HEK293 (cell line): ENCODE measurements at regions not wholly inside any gene's neighbourhood (a gene's known extent, or its start where the extent isn't known, plus 50 kb on each side); places are given as distances from the start of the nearest gene placed in this dataset.

Experiments
- CTCF ChIA-PET: fragments of 350-600 bp; formaldehyde crosslinking; extraction: SDS; loops from one replicate; lab custom pipeline; 2021; ENCODE audit warnings: antibody characterized with exemption; lab: Yijun Ruan, JAX
- POLR2A ChIA-PET: fragments of 300-600 bp; formaldehyde crosslinking; extraction: SDS; loops from one replicate; lab custom pipeline; 2020; ENCODE audit warnings: antibody characterized with exemption, inconsistent platforms; lab: Yijun Ruan, JAX
- H3K27ac ChIP-seq: fragments of 200-500 bp; sonication (Bioruptor generic); 2 replicates; pipeline ENCODE4 v1.5.1; 2014; ENCODE audit warnings: low read depth, low read length, control low read depth, inconsistent platforms; ENCODE audit errors: extremely low read depth
- H3K36me3 ChIP-seq, 2 experiments: fragments of 200-500 bp in 1 of 2; sonication (Bioruptor generic) in 1 of 2; 1 replicate in 1 of 2; 2 replicates in 1 of 2; pipeline ENCODE4 v1.5.1; 2014 to 2017; ENCODE audit warnings: inconsistent platforms in 2 of 2, low read length in 2 of 2; ENCODE audit not compliant: control insufficient read depth in 2 of 2, insufficient read depth in 1 of 2
- H3K4me1 ChIP-seq: fragments of 200-500 bp; sonication (Bioruptor generic); 2 replicates; pipeline ENCODE4 v1.5.1; 2014; ENCODE audit warnings: mild to moderate bottlenecking, low read length, inconsistent platforms; ENCODE audit not compliant: control insufficient read depth, insufficient read depth
- H3K4me3 ChIP-seq: 2 replicates; pipeline ENCODE4 v1.5.1; 2011; ENCODE audit warnings: low read depth, mild to moderate bottlenecking, control low read depth, low read length, moderate library complexity
- H3K9me3 ChIP-seq: fragments of 200-500 bp; sonication (Bioruptor generic); 2 replicates; pipeline ENCODE4 v1.5.1; 2014; ENCODE audit warnings: low read depth, low read length, inconsistent platforms; ENCODE audit not compliant: control insufficient read depth, insufficient read depth
- ELK4 ChIP-seq: IDR thresholded peaks from 2 replicates; pipeline ENCODE4 v1.6.1; 2011; ENCODE audit warnings: mild to moderate bottlenecking, low read depth, low read length, borderline replicate concordance
- IKZF3 ChIP-seq: fragments of 450-650 bp; IDR thresholded peaks from 2 replicates; pipeline ENCODE4 v1.5.0; 2018; ENCODE audit warnings: missing biosample characterization, mild to moderate bottlenecking, missing genetic modification characterization, moderate library complexity
- YY1 ChIP-seq: fragments of 450-650 bp; formaldehyde crosslinking; IDR thresholded peaks from 2 replicates; pipeline ENCODE4 v1.5.1; 2018; ENCODE audit warnings: missing biosample characterization, missing genetic modification characterization
- ZBTB26 ChIP-seq: fragments of 450-650 bp; formaldehyde crosslinking; optimal IDR thresholded peaks from 2 replicates; pipeline ENCODE3; 2016; ENCODE audit warnings: missing biosample characterization, mild to moderate bottlenecking, missing genetic modification characterization
- ZBTB7A ChIP-seq: fragments of 450-650 bp; formaldehyde crosslinking; IDR thresholded peaks from 2 replicates; pipeline ENCODE4 v1.5.1; 2016; ENCODE audit warnings: low read depth, missing biosample characterization, missing genetic modification characterization
- ZNF132 ChIP-seq: fragments of 450-650 bp; formaldehyde crosslinking; IDR thresholded peaks from 2 replicates; pipeline ENCODE4 v1.5.1; 2017; ENCODE audit warnings: missing biosample characterization, missing genetic modification characterization, borderline replicate concordance
- ZNF138 ChIP-seq: fragments of 450-650 bp; formaldehyde crosslinking; IDR thresholded peaks from 2 replicates; pipeline ENCODE4 v1.5.1; 2016; ENCODE audit warnings: missing biosample characterization, missing genetic modification characterization, borderline replicate concordance
- ZNF184 ChIP-seq: fragments of 450-650 bp; IDR thresholded peaks from 2 replicates; pipeline ENCODE4 v1.5.1; 2018; ENCODE audit warnings: missing biosample characterization, mild to moderate bottlenecking, missing genetic modification characterization
- ZNF248 ChIP-seq: fragments of 450-650 bp; formaldehyde crosslinking; IDR thresholded peaks from 2 replicates; pipeline ENCODE4 v1.5.1; 2017; ENCODE audit warnings: missing biosample characterization, missing genetic modification characterization
- ZNF266 ChIP-seq: fragments of 450-650 bp; formaldehyde crosslinking; IDR thresholded peaks from 2 replicates; pipeline ENCODE4 v1.5.1; 2016; ENCODE audit warnings: missing biosample characterization, missing genetic modification characterization, low read depth
- ZNF292 ChIP-seq: fragments of 450-650 bp; formaldehyde crosslinking; IDR thresholded peaks from 2 replicates; pipeline ENCODE4 v1.5.1; 2016; ENCODE audit warnings: low read depth, missing biosample characterization, missing genetic modification characterization, borderline replicate concordance
- ZNF302 ChIP-seq: fragments of 450-650 bp; formaldehyde crosslinking; IDR thresholded peaks from 2 replicates; pipeline ENCODE4 v1.5.1; 2016; ENCODE audit warnings: missing biosample characterization, missing genetic modification characterization, low read depth
- ZNF473 ChIP-seq: fragments of 450-650 bp; formaldehyde crosslinking; IDR thresholded peaks from 2 replicates; pipeline ENCODE4 v1.5.1; 2017; ENCODE audit warnings: missing biosample characterization, missing genetic modification characterization
- ZNF530 ChIP-seq: fragments of 450-650 bp; formaldehyde crosslinking; IDR thresholded peaks from 2 replicates; pipeline ENCODE4 v1.5.1; 2016; ENCODE audit warnings: low read depth, missing biosample characterization, missing genetic modification characterization
- ZNF692 ChIP-seq: fragments of 450-650 bp; formaldehyde crosslinking; IDR thresholded peaks from 2 replicates; pipeline ENCODE4 v1.5.1; 2016; ENCODE audit warnings: missing biosample characterization, missing genetic modification characterization
- ZNF707 ChIP-seq: fragments of 450-650 bp; formaldehyde crosslinking; IDR thresholded peaks from 2 replicates; pipeline ENCODE4 v1.5.1; 2016; ENCODE audit warnings: missing biosample characterization, missing genetic modification characterization
- ZNF747 ChIP-seq: fragments of 450-650 bp; formaldehyde crosslinking; IDR thresholded peaks from 2 replicates; pipeline ENCODE4 v1.5.1; 2016; ENCODE audit warnings: missing biosample characterization, missing genetic modification characterization
- ZNF768 ChIP-seq: fragments of 450-650 bp; formaldehyde crosslinking; IDR thresholded peaks from 2 replicates; pipeline ENCODE4 v1.5.1; 2018; ENCODE audit warnings: missing biosample characterization, mild to moderate bottlenecking, missing genetic modification characterization
- ZNF785 ChIP-seq: fragments of 450-650 bp; formaldehyde crosslinking; IDR thresholded peaks from 2 replicates; pipeline ENCODE4 v1.5.1; 2016; ENCODE audit warnings: missing biosample characterization, missing genetic modification characterization
- ZSCAN5A ChIP-seq: fragments of 450-650 bp; formaldehyde crosslinking; IDR thresholded peaks from 2 replicates; pipeline ENCODE4 v1.5.1; 2016; ENCODE audit warnings: missing biosample characterization, missing genetic modification characterization
- ZXDB ChIP-seq: fragments of 450-650 bp; formaldehyde crosslinking; IDR thresholded peaks from 2 replicates; pipeline ENCODE4 v1.5.1; 2016; ENCODE audit warnings: missing biosample characterization, missing genetic modification characterization

- no peak for TF ChIP-seq ZNF692 (tag by site-specific recombination)
- TF ChIP-seq ZNF184 (tag by site-specific recombination) = no peak
- TF ChIP-seq ZNF768 (tag by site-specific recombination) = no peak
- TF ChIP-seq IKZF3 = no peak
- H3K4me3 ChIP-seq = no peak overlapping the region
- H3K4me1 ChIP-seq = no peaks in the 10 kb centered on the region
- CTCF ChIA-PET = interaction anchor here (0.5 kb wide), 1 partner anchor 90 kb away, joined by 4 read pairs; no protein-coding TSS in a partner anchor
- POLR2A ChIA-PET = no interaction called here
- no peaks in the 10 kb centered on the region for H3K9me3 ChIP-seq
- H3K27ac ChIP-seq = no peak overlapping the region
- H3K36me3 ChIP-seq = no peaks in the 10 kb centered on the region
Observed at GRCh38 chr5:133781436-133782225, 169.3 kb upstream of the FSTL4 start.

- TF ChIP-seq ZNF266 (tag by site-specific recombination) (no peak), ZNF785 (no peak), ZBTB7A (tag by site-specific recombination) (no peak), ZNF184 (tag by site-specific recombination) (no peak), ELK4 (no peak), ZNF248 (no peak), ZNF473 (tag by site-specific recombination) (no peak)
- TF ChIP-seq, all 188 proteins: peak for 0
- ChIA-PET CTCF (interaction anchor here (0.5 to 0.6 kb wide), 2 partner anchors 91 to 840 kb away, joined by 4 to 6 read pairs; no protein-coding TSS in a partner anchor), POLR2A (no interaction called here)
- H3K36me3 ChIP-seq = no peaks in the 10 kb centered on the region
- no peaks in the 10 kb centered on the region for H3K4me1 ChIP-seq
- no peak overlapping the region for H3K27ac ChIP-seq
- H3K4me3 ChIP-seq = no peak overlapping the region
- no peaks in the 10 kb centered on the region for H3K9me3 ChIP-seq
Observed at GRCh38 chr5:133780619-133781280, 168.4 kb upstream of the FSTL4 start.

- H3K4me3 ChIP-seq = no peak overlapping the region
- no peak for TF ChIP-seq ZNF138
- TF ChIP-seq ZSCAN5A (tag by site-specific recombination) = no peak
- TF ChIP-seq ZNF747 (tag by site-specific recombination) = no peak
- TF ChIP-seq ZXDB (tag by site-specific recombination) = no peak
- TF ChIP-seq ZBTB26 (tag by site-specific recombination) = no peak
- no peak for TF ChIP-seq ZNF292
- TF ChIP-seq ZNF707 (tag by site-specific recombination) = no peak
- no peak for TF ChIP-seq YY1 (tag by site-specific recombination)
- TF ChIP-seq ZNF302 = no peak
- TF ChIP-seq ZNF132 (tag by site-specific recombination) = no peak
- TF ChIP-seq ZNF248 = no peak
- no peak for TF ChIP-seq ZNF785
- TF ChIP-seq ZNF530 = no peak
- TF ChIP-seq, all 188 proteins: peak for 0
- Histone ChIP-seq H3K36me3 (no peaks in the 10 kb centered on the region), H3K4me1 (no peaks in the 10 kb centered on the region), H3K27ac (no peak overlapping the region), H3K9me3 (no peaks in the 10 kb centered on the region)
- CTCF ChIA-PET = interaction anchor here (0.6 kb wide), 1 partner anchor 839 kb away, joined by 6 read pairs; no protein-coding TSS in a partner anchor
- POLR2A ChIA-PET = no interaction called here
Observed at GRCh38 chr5:133779828-133780475, 167.6 kb upstream of the FSTL4 start.
